Bronchial epithelial cell (primary cell): ENCODE measurements at regions not wholly inside any gene's neighbourhood (a gene's known extent, or its start where the extent isn't known, plus 50 kb on each side); places are given as distances from the start of the nearest gene placed in this dataset.

Experiments used
- DNase-seq: peaks from one replicate; pipeline ENCODE4 v3.0.0-alpha.2; 2010; ENCODE audit warnings: low read depth
- FAIRE-seq: peaks from 2 replicates; lab custom pipeline; 2011; peaks lifted over from hg19 to GRCh38; lab: Jason Lieb, UNC
- H3K27me3 ChIP-seq: 2 replicates; pipeline ENCODE4 v1.5.1; 2011; ENCODE audit warnings: low read length; ENCODE audit not compliant: control insufficient read depth, insufficient read depth
- H3K36me3 ChIP-seq: 2 replicates; pipeline ENCODE4 v1.5.1; 2011; ENCODE audit warnings: low read length; ENCODE audit not compliant: control insufficient read depth, insufficient read depth
- H3K4me3 ChIP-seq: 2 replicates; pipeline ENCODE4 v1.5.1; 2011; ENCODE audit warnings: mild to moderate bottlenecking, low read depth, low read length, control low read depth
- CTCF ChIP-seq: IDR thresholded peaks from 2 replicates; pipeline ENCODE4 v1.5.1; 2011; ENCODE audit warnings: mild to moderate bottlenecking, moderate library complexity, low read length, control low read depth, inconsistent platforms; ENCODE audit not compliant: insufficient read depth, severe bottlenecking

- TF ChIP-seq CTCF = no peak
- Histone ChIP-seq H3K27me3 (no peaks in the 10 kb centered on the region), H3K36me3 (no peaks in the 10 kb centered on the region), H3K4me3 (no peak overlapping the region)
- DNase-seq (no peak), FAIRE-seq (no peak)
Measured at GRCh38 chr14:34347683-34348082, 114.4 kb downstream of the SPTSSA start.

- DNase-seq (no peak), FAIRE-seq (no peak)
- no peak for TF ChIP-seq CTCF
- no peak overlapping the region for H3K4me3 ChIP-seq
- no peaks in the 10 kb centered on the region for H3K36me3 ChIP-seq
- no peaks in the 10 kb centered on the region for H3K27me3 ChIP-seq
Measured at GRCh38 chr14:34345718-34346465, 116.1 kb downstream of the SPTSSA start.

GRCh38 chr14:34344318-34344717, 117.7 kb downstream of the SPTSSA start:
- no peak for TF ChIP-seq CTCF
- Histone ChIP-seq H3K36me3 (no peaks in the 10 kb centered on the region), H3K4me3 (no peak overlapping the region), H3K27me3 (no peaks in the 10 kb centered on the region)
- FAIRE-seq (no peak), DNase-seq (no peak)

- H3K27me3 ChIP-seq = no peaks in the 10 kb centered on the region
- no peak for FAIRE-seq
- H3K36me3 ChIP-seq = no peaks in the 10 kb centered on the region
- no peak for TF ChIP-seq CTCF
- peak; percentile 32 for DNase-seq
- no peak overlapping the region for H3K4me3 ChIP-seq
Measured at GRCh38 chr14:34340025-34340625, 121.9 kb downstream of the SPTSSA start.

GRCh38 chr14:34338056-34338455, 124.0 kb downstream of the SPTSSA start:
- no peak for TF ChIP-seq CTCF
- no peak for DNase-seq

More at GRCh38 chr14:34338056-34338455, 124.0 kb downstream of the SPTSSA start:
- H3K36me3 ChIP-seq = no peaks in the 10 kb centered on the region
- FAIRE-seq = no peak
- H3K27me3 ChIP-seq = no peaks in the 10 kb centered on the region
- no peak overlapping the region for H3K4me3 ChIP-seq
